BJ (cell line): ENCODE measurements at regions not wholly inside any gene's neighbourhood (a gene's known extent, or its start where the extent isn't known, plus 50 kb on each side); places are given as distances from the start of the nearest gene placed in this dataset.

ENCODE experiments used
- CTCF ChIA-PET: fragments of 350-600 bp; formaldehyde crosslinking; extraction: SDS; loops from one replicate; lab custom pipeline; 2021; ENCODE audit warnings: antibody characterized with exemption, inconsistent platforms; lab: Yijun Ruan, JAX
- POLR2A ChIA-PET: fragments of 300-600 bp; sonication (Branson Sonifier 250); formaldehyde crosslinking; extraction: SDS; loops from one replicate; lab custom pipeline; 2021; ENCODE audit warnings: antibody characterized with exemption; lab: Charles Lee
- DNase-seq: peaks from one replicate; pipeline ENCODE4 v3.0.0-alpha.2; 2011; ENCODE audit warnings: low read depth
- H3K27me3 ChIP-seq: 2 replicates; pipeline ENCODE4 v1.6.0; 2011; ENCODE audit warnings: low read length; ENCODE audit not compliant: control insufficient read depth, insufficient read depth
- H3K36me3 ChIP-seq: 2 replicates; pipeline ENCODE4 v1.5.1; 2011; ENCODE audit warnings: low read length; ENCODE audit not compliant: control insufficient read depth, insufficient read depth
- H3K4me3 ChIP-seq: 2 replicates; pipeline ENCODE4 v1.5.1; 2011; ENCODE audit warnings: low read depth, mild to moderate bottlenecking, control low read depth, low read length
- CTCF ChIP-seq: IDR thresholded peaks from 2 replicates; pipeline ENCODE4 v1.5.1; 2011; ENCODE audit warnings: low read depth, mild to moderate bottlenecking, control low read depth, inconsistent platforms, low read length, moderate library complexity; ENCODE audit not compliant: insufficient read depth

- Histone ChIP-seq H3K4me3 (no peak overlapping the region), H3K36me3 (no peaks in the 10 kb centered on the region), H3K27me3 (no peaks in the 10 kb centered on the region)
- TF ChIP-seq CTCF: no peak
- ChIA-PET POLR2A (no interaction called here), CTCF (no interaction called here)
- DNase-seq: no peak
These were observed 161.1 kb downstream of the TMEM18 start for GRCh38 chr2:516131-516530.

- Histone ChIP-seq H3K4me3 (no peak overlapping the region), H3K27me3 (no peaks in the 10 kb centered on the region), H3K36me3 (no peaks in the 10 kb centered on the region)
- CTCF ChIA-PET: no interaction called here
- no peak for DNase-seq
- no peak for TF ChIP-seq CTCF
- POLR2A ChIA-PET: no interaction called here
These were observed 161.6 kb downstream of the TMEM18 start for GRCh38 chr2:515441-516127.

- CTCF ChIA-PET: no interaction called here
- no peaks in the 10 kb centered on the region for H3K36me3 ChIP-seq
- H3K4me3 ChIP-seq: no peak overlapping the region
- no peak for DNase-seq
- POLR2A ChIA-PET: no interaction called here
- H3K27me3 ChIP-seq: no peaks in the 10 kb centered on the region
- TF ChIP-seq CTCF: no peak
These were observed 163.1 kb downstream of the TMEM18 start for GRCh38 chr2:513981-514706.

GRCh38 chr2:510839-511238 lies 166.4 kb downstream of the TMEM18 start:
- TF ChIP-seq CTCF: no peak
- H3K4me3 ChIP-seq: no peak overlapping the region
- no peaks in the 10 kb centered on the region for H3K36me3 ChIP-seq
- DNase-seq: no peak
- H3K27me3 ChIP-seq: no peaks in the 10 kb centered on the region
- CTCF ChIA-PET: no interaction called here
- POLR2A ChIA-PET: no interaction called here

- Histone ChIP-seq H3K4me3 (no peak overlapping the region), H3K36me3 (no peaks in the 10 kb centered on the region), H3K27me3 (no peaks in the 10 kb centered on the region)
- CTCF ChIA-PET: no interaction called here
- DNase-seq: no peak
- TF ChIP-seq CTCF: no peak
- POLR2A ChIA-PET: no interaction called here
These were observed 167.3 kb downstream of the TMEM18 start for GRCh38 chr2:509888-510287.
